HG02870 (cell line): ENCODE measurements at regions not wholly inside any gene's neighbourhood (a gene's known extent, or its start where the extent isn't known, plus 50 kb on each side); places are given as distances from the start of the nearest gene placed in this dataset.
"Not testable (repeated sequence)": the region's sequence is repeated elsewhere in the genome, so short reads cannot be mapped to it uniquely, and the experiment has no call there.

Source experiments
- ATAC-seq: cut with Tn5 transposase; IDR thresholded peaks from one replicate; pipeline ENCODE4 v1.9.1; 2021; ENCODE audit warnings: mild to moderate bottlenecking, moderate library complexity; ENCODE audit not compliant: unreplicated experiment

DNA sequence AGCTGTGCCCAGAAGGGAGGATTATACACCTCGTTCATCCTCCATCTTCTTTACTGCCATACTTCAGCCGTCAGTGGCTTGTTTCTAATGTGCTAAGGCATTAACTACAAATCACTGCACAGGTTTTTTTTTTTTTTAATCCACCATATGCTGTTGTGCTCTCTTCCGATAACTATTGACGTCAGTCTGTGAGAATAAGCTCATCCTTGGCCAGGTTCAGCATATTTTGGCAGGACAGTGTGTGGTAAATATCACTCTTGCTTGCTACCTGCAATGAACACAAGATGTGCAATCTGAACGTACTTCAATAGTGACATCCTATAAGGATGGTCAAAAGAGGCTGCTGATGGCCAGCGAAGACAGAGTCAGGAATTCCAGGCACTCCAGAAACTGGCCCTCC, 2030.7 kb upstream of the PCDH20 start:
- no peak for ATAC-seq

- ATAC-seq, result not testable (repeated sequence)
These were observed 2028.6 kb upstream of the PCDH20 start for GRCh38 chr13:63444225-63444624.

DNA sequence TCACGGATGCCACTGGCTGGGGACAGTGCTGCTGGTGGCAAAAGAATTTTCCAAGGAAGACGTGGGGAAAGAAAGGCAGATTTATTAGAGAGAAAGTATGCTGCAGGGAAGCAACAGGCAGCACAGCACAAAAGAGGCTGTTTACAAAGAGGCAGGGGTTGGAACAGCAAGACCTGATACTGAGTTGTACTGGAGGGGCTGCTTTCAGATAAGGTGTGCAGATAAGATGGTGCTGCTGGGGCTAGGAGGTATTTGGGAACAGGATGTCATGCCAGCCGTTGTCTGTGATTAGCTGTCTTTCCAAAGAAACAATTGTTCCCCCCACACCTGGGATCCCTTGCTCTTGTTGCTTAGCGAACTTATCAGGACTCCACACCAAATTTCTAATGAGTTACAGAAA, 2023.3 kb upstream of the PCDH20 start:
- ATAC-seq, result no peak

- no peak for ATAC-seq
These were observed 2020.6 kb upstream of the PCDH20 start for GRCh38 chr13:63436325-63436668.

- no peak for ATAC-seq
These were observed 2020.1 kb upstream of the PCDH20 start for GRCh38 chr13:63435667-63436324.

DNA sequence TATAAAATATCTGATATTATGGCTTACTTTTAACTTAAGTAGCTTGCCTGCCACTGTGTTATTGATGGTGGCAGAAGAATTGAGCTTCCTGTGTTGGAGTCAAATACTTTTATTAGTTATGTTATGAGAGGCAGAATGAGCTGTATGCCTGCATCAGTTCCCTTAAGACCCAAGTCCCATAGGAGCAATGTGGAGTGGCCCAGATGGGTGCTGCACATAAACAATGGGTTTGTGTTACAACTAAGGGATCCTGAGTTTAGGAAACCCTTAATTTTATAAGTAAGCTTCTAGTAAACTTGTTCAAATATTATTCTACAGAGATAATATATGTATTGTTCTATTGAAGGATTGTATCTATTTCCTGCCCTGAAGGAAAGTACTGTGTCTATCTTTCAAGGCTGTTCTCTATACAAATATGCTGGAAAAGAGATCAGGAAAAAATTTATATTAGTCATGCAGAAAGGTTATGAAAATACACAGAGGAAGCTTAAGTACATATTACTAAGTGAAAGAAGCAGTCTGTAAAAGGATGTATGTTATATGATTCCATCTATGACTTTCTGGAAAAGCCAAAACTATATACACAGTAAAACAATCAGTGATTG, 2018.0 kb upstream of the PCDH20 start:
- no peak for ATAC-seq

- ATAC-seq, result no peak
These were observed 2011.5 kb upstream of the PCDH20 start for GRCh38 chr13:63427170-63427569.

- no peak for ATAC-seq
These were observed 2009.5 kb upstream of the PCDH20 start for GRCh38 chr13:63425131-63425530.

DNA sequence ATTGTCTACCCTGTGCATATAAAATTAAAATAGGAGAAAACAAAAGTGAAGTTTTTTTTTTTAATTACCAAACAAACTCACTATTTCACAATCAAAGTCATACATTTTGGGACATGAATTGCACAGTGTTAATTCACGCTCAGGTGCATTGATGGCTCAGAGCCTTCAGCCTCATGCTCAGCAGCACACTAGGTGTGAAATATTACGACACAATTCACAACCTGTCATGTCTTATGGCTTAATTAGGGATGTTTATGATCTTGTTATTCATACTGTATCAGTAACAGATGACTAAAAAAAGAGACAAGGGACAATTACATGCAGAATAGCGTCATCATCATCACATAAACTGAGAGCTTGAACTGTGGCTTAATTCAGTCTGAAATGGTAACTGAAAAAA, 2005.5 kb upstream of the PCDH20 start:
- no peak for ATAC-seq

- ATAC-seq, result no peak
These were observed 2005.0 kb upstream of the PCDH20 start for GRCh38 chr13:63420685-63421084.

GRCh38 chr13:63414247-63414646, 1998.6 kb upstream of the PCDH20 start:
- ATAC-seq, result no peak

DNA sequence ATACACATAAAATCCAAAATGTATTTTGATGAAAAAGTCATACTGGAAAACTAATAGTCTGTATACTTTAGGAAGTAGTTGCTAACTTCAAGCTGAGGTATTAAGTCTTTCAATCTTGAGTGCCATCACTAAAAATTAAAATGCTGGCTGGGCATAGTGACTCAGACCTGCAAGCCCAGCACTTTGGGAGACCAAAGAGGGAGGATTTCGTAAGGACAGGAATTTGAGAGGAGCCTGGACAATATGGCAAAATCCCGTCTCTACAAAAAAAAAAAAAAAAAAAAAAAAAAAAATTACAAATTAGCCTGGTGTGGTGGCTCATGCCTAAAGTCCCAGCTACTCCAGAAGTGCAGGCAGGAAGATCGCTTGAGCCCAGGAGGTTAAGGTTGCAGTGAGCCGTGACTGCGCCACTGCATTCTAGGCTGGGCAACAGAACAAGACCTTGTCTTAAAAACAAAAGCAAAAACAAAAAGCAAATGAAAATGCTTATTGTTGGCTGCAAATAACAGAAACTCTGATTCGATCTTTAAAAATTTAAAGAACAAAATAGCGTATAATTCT, 1994.2 kb upstream of the PCDH20 start:
- ATAC-seq, result no peak

GRCh38 chr13:63408331-63409189, 1992.9 kb upstream of the PCDH20 start:
- no peak for ATAC-seq

DNA sequence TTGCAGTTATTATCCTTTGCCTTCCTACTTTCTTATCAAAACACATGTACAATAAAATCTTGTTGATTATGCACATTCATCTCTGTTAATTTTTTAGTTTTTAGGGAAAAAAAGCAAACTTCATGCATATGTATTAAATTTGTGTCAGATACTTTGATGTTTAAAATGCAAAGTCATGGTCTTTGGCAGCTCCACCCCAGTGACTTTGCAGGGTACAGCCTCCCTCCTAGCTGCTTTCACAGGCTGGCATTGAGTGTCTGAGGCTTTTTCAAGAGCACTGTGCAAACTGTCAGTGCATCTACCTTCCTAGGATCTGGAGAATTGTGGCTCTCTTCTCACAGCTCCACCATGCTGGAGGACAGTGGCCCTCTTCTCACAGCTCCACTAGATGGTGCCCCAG, 1988.1 kb upstream of the PCDH20 start:
- no peak for ATAC-seq

GRCh38 chr13:63396746-63397145, 1981.1 kb upstream of the PCDH20 start:
- ATAC-seq, result no peak

GRCh38 chr13:63393112-63393511, 1977.5 kb upstream of the PCDH20 start:
- ATAC-seq, result no peak

GRCh38 chr13:63389756-63390155, 1974.1 kb upstream of the PCDH20 start:
- no peak for ATAC-seq

- ATAC-seq, result no peak
These were observed 1965.6 kb upstream of the PCDH20 start for GRCh38 chr13:63381078-63381859.

DNA sequence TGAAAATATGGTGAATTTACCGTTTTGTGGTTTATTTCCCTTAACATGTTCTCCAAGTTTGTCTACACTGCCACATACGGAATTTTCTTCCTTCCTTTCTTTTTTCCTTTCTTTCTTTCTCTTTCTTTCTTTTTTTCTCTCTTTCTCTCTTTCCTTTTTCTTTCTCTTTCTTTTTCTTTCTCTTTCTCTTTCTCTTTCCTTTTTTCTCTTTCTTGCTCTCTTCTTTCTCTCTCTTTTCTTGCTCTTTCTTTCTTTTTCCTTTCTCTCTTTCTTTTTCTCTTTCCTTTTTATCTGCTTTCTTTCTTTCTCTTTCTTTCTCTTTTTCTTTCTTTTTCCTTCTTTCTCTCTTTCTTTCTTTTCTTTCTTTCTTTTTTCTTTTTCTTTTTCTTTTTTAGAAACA, 1962.3 kb upstream of the PCDH20 start:
- no peak for ATAC-seq

DNA sequence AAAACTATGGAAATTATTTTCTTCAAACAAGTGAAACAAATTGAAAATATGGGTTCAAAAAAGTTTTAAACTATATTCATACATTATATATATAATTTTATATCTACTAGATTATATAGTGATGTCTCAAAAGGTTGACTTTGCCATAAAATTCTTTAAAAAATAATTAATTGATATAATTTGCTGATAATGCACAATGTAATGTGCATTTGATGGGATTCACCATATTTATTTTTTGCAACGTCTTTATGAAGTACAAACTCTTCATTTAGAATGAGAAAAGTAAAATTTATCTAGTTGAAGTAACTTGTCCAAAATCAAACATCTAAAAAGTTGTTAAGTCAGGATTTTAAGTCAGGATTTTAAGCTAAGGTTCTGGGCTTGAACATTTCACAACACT, 1954.5 kb upstream of the PCDH20 start:
- ATAC-seq, result no peak
